ENCODE measurements at regions not wholly inside any gene's neighbourhood (a gene's known extent, or its start where the extent isn't known, plus 50 kb on each side); places are given as distances from the start of the nearest gene placed in this dataset.
"Not testable (repeated sequence)": the region's sequence is repeated elsewhere in the genome, so short reads cannot be mapped to it uniquely, and the experiment has no call there.

GRCh38 chrX:39795605-39796004, 302.2 kb downstream of the BCOR start:
- Histone ChIP-seq H3K27ac (ENCODE audit: low read depth in 1 of 2, low read length in 2 of 2) (no peak overlapping the region), H3K4me3 (ENCODE audit: low read depth in 1 of 3, low read length in 3 of 3) (no peak overlapping the region), H3K27me3 (ENCODE audit: control insufficient read depth in 4 of 4, insufficient read depth in 4 of 4, low read length in 3 of 4) (no peaks in the 10 kb centered on the region), H3K9me3 (ENCODE audit: control insufficient read depth in 4 of 4, low read length in 3 of 4) (no peaks in the 10 kb centered on the region), H3K36me3 (ENCODE audit: control insufficient read depth in 4 of 4, insufficient read depth in 3 of 4, low read depth in 1 of 4, low read length in 3 of 4) (no peaks in the 10 kb centered on the region), H3K9ac (ENCODE audit: low read depth in 1 of 2, low read length in 2 of 2) (no peak overlapping the region), H3K4me1 (ENCODE audit: control insufficient read depth in 4 of 4, insufficient read depth in 4 of 4, low read length in 3 of 4) (no peaks in the 10 kb centered on the region)
- no peak for DNase-seq (ENCODE audit: low spot score)
- TF ChIP-seq RXRA (IDR thresholded peaks at IDR 0.05), result no peak
- TF ChIP-seq NR2F2 (IDR thresholded peaks at IDR 0.05), result no peak
- TF ChIP-seq MAX (IDR thresholded peaks at IDR 0.05), result no peak
- no peak for TF ChIP-seq YY1 (IDR thresholded peaks at IDR 0.05)
- WGBS, result 81% methylated on average over 7 of the region's 7 CpGs

GRCh38 chrX:39796856-39797255, 300.9 kb downstream of the BCOR start:
- DNase-seq (ENCODE audit: low spot score), result no peak
- Histone ChIP-seq H3K9ac (ENCODE audit: low read depth in 1 of 2, low read length in 2 of 2) (no peak overlapping the region), H3K4me1 (ENCODE audit: control insufficient read depth in 4 of 4, insufficient read depth in 4 of 4, low read length in 3 of 4) (no peaks in the 10 kb centered on the region), H3K9me3 (ENCODE audit: control insufficient read depth in 4 of 4, low read length in 3 of 4) (no peaks in the 10 kb centered on the region), H3K36me3 (ENCODE audit: control insufficient read depth in 4 of 4, insufficient read depth in 3 of 4, low read depth in 1 of 4, low read length in 3 of 4) (no peaks in the 10 kb centered on the region), H3K27me3 (ENCODE audit: control insufficient read depth in 4 of 4, insufficient read depth in 4 of 4, low read length in 3 of 4) (no peaks in the 10 kb centered on the region), H3K27ac (ENCODE audit: low read depth in 1 of 2, low read length in 2 of 2) (no peak overlapping the region), H3K4me3 (ENCODE audit: low read depth in 1 of 3, low read length in 3 of 3) (no peak overlapping the region)
- TF ChIP-seq TAF1 (conservative IDR thresholded peaks at IDR 0.05), result no peak
- no peak for TF ChIP-seq NR2F2 (IDR thresholded peaks at IDR 0.05)
- TF ChIP-seq SP1 (IDR thresholded peaks at IDR 0.05), result no peak
- no peak for TF ChIP-seq GABPA (IDR thresholded peaks at IDR 0.05 in 1 of 2, conservative IDR thresholded peaks at IDR 0.05 in 1 of 2)
- TF ChIP-seq EGR1 (IDR thresholded peaks at IDR 0.05; ENCODE audit: low read depth in 2 of 2), result no peak
- TF ChIP-seq FOXA1 (IDR thresholded peaks at IDR 0.05), result no peak
- 96% methylated on average over 3 of the region's 3 CpGs for WGBS

DNA sequence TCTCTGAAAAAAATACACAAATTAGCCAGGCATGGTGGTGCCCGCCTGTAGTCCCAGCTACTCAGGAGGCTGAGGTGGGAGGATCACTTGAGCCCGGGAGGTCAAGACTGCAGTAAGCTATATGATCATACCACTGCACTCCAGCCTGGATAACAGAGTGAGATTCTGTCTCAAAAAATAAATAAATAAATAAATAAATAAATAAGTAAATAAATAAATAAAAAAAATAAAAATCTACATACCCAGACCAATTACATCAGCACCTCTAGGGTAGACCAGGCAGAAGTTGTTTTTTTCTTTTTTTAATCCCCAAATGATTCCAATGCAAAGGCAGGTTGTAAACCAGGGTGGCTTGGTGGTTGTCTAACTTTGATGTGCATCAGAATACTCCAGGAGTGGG, 299.3 kb downstream of the BCOR start:
- not testable (repeated sequence) for H3K4me1 ChIP-seq (ENCODE audit: control insufficient read depth in 4 of 4, insufficient read depth in 4 of 4, low read length in 3 of 4); H3K27ac ChIP-seq (ENCODE audit: low read depth in 1 of 2, low read length in 2 of 2); H3K9me3 ChIP-seq (ENCODE audit: control insufficient read depth in 4 of 4, low read length in 3 of 4); H3K9ac ChIP-seq (ENCODE audit: low read depth in 1 of 2, low read length in 2 of 2); H3K4me3 ChIP-seq (ENCODE audit: low read depth in 1 of 3, low read length in 3 of 3); H3K36me3 ChIP-seq (ENCODE audit: control insufficient read depth in 4 of 4, insufficient read depth in 3 of 4, low read depth in 1 of 4, low read length in 3 of 4); DNase-seq (ENCODE audit: low spot score); H3K27me3 ChIP-seq (ENCODE audit: control insufficient read depth in 4 of 4, insufficient read depth in 4 of 4, low read length in 3 of 4)
- 98% methylated on average over 2 of the region's 2 CpGs for WGBS

- Histone ChIP-seq H3K4me3 (ENCODE audit: low read depth in 1 of 3, low read length in 3 of 3) (no peak overlapping the region), H3K27ac (ENCODE audit: low read depth in 1 of 2, low read length in 2 of 2) (no peak overlapping the region), H3K9ac (ENCODE audit: low read depth in 1 of 2, low read length in 2 of 2) (no peak overlapping the region), H3K36me3 (ENCODE audit: control insufficient read depth in 4 of 4, insufficient read depth in 3 of 4, low read depth in 1 of 4, low read length in 3 of 4) (no peaks in the 10 kb centered on the region), H3K27me3 (ENCODE audit: control insufficient read depth in 4 of 4, insufficient read depth in 4 of 4, low read length in 3 of 4) (no peaks in the 10 kb centered on the region), H3K9me3 (ENCODE audit: control insufficient read depth in 4 of 4, low read length in 3 of 4) (no peaks in the 10 kb centered on the region), H3K4me1 (ENCODE audit: control insufficient read depth in 4 of 4, insufficient read depth in 4 of 4, low read length in 3 of 4) (no peaks in the 10 kb centered on the region)
- TF ChIP-seq HNF4A (conservative IDR thresholded peaks at IDR 0.05) (no peak), GABPA (IDR thresholded peaks at IDR 0.05 in 1 of 2, conservative IDR thresholded peaks at IDR 0.05 in 1 of 2) (no peak), SP1 (IDR thresholded peaks at IDR 0.05) (no peak), YY1 (IDR thresholded peaks at IDR 0.05) (no peak), TAF1 (conservative IDR thresholded peaks at IDR 0.05) (no peak), NR2F2 (IDR thresholded peaks at IDR 0.05) (no peak)
- TF ChIP-seq, protein P1, sequence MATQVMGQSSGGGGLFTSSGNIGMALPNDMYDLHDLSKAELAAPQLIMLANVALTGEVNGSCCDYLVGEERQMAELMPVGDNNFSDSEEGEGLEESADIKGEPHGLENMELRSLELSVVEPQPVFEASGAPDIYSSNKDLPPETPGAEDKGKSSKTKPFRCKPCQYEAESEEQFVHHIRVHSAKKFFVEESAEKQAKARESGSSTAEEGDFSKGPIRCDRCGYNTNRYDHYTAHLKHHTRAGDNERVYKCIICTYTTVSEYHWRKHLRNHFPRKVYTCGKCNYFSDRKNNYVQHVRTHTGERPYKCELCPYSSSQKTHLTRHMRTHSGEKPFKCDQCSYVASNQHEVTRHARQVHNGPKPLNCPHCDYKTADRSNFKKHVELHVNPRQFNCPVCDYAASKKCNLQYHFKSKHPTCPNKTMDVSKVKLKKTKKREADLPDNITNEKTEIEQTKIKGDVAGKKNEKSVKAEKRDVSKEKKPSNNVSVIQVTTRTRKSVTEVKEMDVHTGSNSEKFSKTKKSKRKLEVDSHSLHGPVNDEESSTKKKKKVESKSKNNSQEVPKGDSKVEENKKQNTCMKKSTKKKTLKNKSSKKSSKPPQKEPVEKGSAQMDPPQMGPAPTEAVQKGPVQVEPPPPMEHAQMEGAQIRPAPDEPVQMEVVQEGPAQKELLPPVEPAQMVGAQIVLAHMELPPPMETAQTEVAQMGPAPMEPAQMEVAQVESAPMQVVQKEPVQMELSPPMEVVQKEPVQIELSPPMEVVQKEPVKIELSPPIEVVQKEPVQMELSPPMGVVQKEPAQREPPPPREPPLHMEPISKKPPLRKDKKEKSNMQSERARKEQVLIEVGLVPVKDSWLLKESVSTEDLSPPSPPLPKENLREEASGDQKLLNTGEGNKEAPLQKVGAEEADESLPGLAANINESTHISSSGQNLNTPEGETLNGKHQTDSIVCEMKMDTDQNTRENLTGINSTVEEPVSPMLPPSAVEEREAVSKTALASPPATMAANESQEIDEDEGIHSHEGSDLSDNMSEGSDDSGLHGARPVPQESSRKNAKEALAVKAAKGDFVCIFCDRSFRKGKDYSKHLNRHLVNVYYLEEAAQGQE (IDR thresholded peaks at IDR 0.05), result no peak
- TF ChIP-seq, protein P2, sequence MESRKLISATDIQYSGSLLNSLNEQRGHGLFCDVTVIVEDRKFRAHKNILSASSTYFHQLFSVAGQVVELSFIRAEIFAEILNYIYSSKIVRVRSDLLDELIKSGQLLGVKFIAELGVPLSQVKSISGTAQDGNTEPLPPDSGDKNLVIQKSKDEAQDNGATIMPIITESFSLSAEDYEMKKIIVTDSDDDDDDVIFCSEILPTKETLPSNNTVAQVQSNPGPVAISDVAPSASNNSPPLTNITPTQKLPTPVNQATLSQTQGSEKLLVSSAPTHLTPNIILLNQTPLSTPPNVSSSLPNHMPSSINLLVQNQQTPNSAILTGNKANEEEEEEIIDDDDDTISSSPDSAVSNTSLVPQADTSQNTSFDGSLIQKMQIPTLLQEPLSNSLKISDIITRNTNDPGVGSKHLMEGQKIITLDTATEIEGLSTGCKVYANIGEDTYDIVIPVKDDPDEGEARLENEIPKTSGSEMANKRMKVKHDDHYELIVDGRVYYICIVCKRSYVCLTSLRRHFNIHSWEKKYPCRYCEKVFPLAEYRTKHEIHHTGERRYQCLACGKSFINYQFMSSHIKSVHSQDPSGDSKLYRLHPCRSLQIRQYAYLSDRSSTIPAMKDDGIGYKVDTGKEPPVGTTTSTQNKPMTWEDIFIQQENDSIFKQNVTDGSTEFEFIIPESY (IDR thresholded peaks at IDR 0.05), result no peak
- WGBS, result 78% methylated on average over 11 of the region's 11 CpGs
- no peak for DNase-seq (ENCODE audit: low spot score)
Measured at GRCh38 chrX:39802354-39802753, 295.4 kb downstream of the BCOR start.
